Parathyroid adenoma (tissue), 2 donors: ENCODE measurements at regions not wholly inside any gene's neighbourhood (a gene's known extent, or its start where the extent isn't known, plus 50 kb on each side); places are given as distances from the start of the nearest gene placed in this dataset.
"Not testable (repeated sequence)": the region's sequence is repeated elsewhere in the genome, so short reads cannot be mapped to it uniquely, and the experiment has no call there.

Experiments
- H2AFZ ChIP-seq: fragments of 300-600 bp; sonication (generic); one replicate; pipeline ENCODE4 v1.7.0; 2017; ENCODE audit warnings: antibody characterized with exemption, mild to moderate bottlenecking
- H3K27ac ChIP-seq: fragments of 300-600 bp; sonication (generic); one replicate; pipeline ENCODE4 v1.7.0; 2017
- H3K27me3 ChIP-seq: fragments of 300-600 bp; sonication (generic); one replicate; pipeline ENCODE4 v1.7.0; 2017; ENCODE audit warnings: low read length; ENCODE audit not compliant: control insufficient read depth, insufficient read depth
- H3K36me3 ChIP-seq: fragments of 300-600 bp; sonication (generic); one replicate; pipeline ENCODE4 v1.7.0; 2017; ENCODE audit warnings: low read length; ENCODE audit not compliant: control insufficient read depth, insufficient read depth
- H3K4me1 ChIP-seq: fragments of 300-600 bp; sonication (generic); one replicate; pipeline ENCODE4 v1.7.0; 2017; ENCODE audit warnings: control low read depth
- H3K4me2 ChIP-seq: fragments of 300-600 bp; sonication (generic); one replicate; pipeline ENCODE4 v1.7.0; 2017; ENCODE audit warnings: low read length
- H3K4me3 ChIP-seq: fragments of 300-600 bp; sonication (generic); one replicate; pipeline ENCODE4 v1.7.0; 2017; ENCODE audit warnings: low read depth, low read length
- H3K79me2 ChIP-seq: fragments of 300-600 bp; sonication (generic); one replicate; pipeline ENCODE4 v1.7.0; 2017; ENCODE audit warnings: control low read depth
- H3K9ac ChIP-seq: fragments of 300-600 bp; sonication (generic); one replicate; pipeline ENCODE4 v1.7.0; 2017; ENCODE audit warnings: mild to moderate bottlenecking
- H3K9me3 ChIP-seq: fragments of 300-600 bp; sonication (generic); one replicate; pipeline ENCODE4 v1.7.0; 2017; ENCODE audit warnings: low read length; ENCODE audit not compliant: control insufficient read depth
- donor health status: primary hyperparathyroidism.

DNA sequence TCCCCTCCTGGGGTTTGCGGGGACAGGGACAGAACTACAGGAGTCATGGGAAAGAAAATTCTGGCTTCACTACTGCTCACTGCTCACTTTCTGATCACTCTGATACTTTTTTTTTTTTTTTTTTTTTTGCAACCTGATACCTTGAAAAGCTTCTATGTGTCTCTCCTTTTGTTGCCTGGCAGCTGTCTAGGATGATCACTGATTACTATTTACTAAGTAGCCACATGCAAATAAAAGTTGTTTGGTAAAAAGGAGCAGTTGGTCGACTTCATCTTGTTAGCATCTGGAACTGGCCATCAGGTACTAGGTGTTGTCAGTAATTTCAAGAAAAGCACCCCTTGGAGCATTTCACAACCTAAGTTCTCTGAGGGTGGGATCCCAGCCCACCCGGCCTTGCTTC is 74.9 kb upstream of the MTLN start:
- not testable (repeated sequence) for H2AFZ ChIP-seq, H3K27me3 ChIP-seq, H3K4me3 ChIP-seq, H3K4me2 ChIP-seq, H3K9me3 ChIP-seq, H3K79me2 ChIP-seq, H3K36me3 ChIP-seq, H3K9ac ChIP-seq, H3K27ac ChIP-seq, H3K4me1 ChIP-seq

GRCh38 chr2:110285002-110285401 is 72.7 kb upstream of the MTLN start:
- H2AFZ ChIP-seq, H3K4me1 ChIP-seq, H3K4me2 ChIP-seq, H3K4me3 ChIP-seq, H3K79me2 ChIP-seq, H3K27me3 ChIP-seq, H3K9me3 ChIP-seq, H3K36me3 ChIP-seq, H3K27ac ChIP-seq, H3K9ac ChIP-seq: not testable (repeated sequence)

- H3K27me3 ChIP-seq, H3K4me3 ChIP-seq, H3K4me1 ChIP-seq, H2AFZ ChIP-seq, H3K9ac ChIP-seq, H3K4me2 ChIP-seq, H3K9me3 ChIP-seq, H3K36me3 ChIP-seq, H3K79me2 ChIP-seq, H3K27ac ChIP-seq: not testable (repeated sequence)
Measured at GRCh38 chr2:110280804-110281203, 68.5 kb upstream of the MTLN start.

- not testable (repeated sequence) for H2AFZ ChIP-seq, H3K4me1 ChIP-seq, H3K36me3 ChIP-seq, H3K9me3 ChIP-seq, H3K27ac ChIP-seq, H3K4me2 ChIP-seq, H3K27me3 ChIP-seq, H3K9ac ChIP-seq, H3K79me2 ChIP-seq, H3K4me3 ChIP-seq
Measured at GRCh38 chr2:110277054-110277453, 64.7 kb upstream of the MTLN start.

DNA sequence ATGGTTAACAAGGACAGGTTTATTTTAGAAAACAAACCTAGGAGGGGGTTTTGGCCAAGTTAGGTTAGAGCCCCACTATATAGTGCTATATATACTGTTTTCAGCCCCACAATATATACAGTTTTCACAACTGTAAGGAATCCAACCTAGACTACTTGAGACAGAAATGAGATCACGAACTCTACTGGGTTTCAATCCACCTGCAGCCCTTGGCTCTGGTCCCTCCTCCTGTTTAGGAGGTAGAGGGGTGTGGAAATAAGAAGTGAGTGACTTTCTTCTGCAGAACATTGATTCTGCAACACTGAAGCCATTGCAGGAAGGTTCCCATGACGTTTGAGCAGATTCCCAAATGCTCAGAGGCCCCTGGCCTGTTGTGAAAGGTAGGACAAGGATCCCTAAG is 63.7 kb upstream of the MTLN start:
- H3K27me3 ChIP-seq, H3K79me2 ChIP-seq, H3K4me1 ChIP-seq, H3K36me3 ChIP-seq, H3K9ac ChIP-seq, H2AFZ ChIP-seq, H3K27ac ChIP-seq, H3K4me3 ChIP-seq, H3K9me3 ChIP-seq, H3K4me2 ChIP-seq: not testable (repeated sequence)

DNA sequence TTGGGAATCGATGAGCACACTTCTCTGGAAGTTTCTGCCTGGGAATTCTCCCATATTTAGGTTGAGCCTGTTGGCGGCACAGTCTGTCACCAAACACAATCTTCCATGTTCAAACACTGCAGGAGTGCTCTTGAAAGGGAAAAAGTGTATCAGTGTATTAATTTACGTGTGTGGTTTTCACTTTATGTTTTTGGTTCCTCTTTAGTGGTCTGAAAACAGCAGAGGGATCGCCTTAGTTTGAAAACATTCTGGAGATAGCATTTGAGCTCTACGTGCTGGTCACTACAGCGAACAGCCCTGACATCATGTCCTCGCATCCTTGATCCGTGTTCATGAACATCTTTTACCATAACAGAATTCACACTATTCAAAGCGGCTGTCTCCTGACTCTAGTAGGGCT is 57.3 kb upstream of the MTLN start:
- not testable (repeated sequence) for H3K79me2 ChIP-seq, H3K27ac ChIP-seq, H3K4me1 ChIP-seq, H3K4me3 ChIP-seq, H3K4me2 ChIP-seq, H3K36me3 ChIP-seq, H3K9ac ChIP-seq, H3K9me3 ChIP-seq, H3K27me3 ChIP-seq, H2AFZ ChIP-seq

DNA sequence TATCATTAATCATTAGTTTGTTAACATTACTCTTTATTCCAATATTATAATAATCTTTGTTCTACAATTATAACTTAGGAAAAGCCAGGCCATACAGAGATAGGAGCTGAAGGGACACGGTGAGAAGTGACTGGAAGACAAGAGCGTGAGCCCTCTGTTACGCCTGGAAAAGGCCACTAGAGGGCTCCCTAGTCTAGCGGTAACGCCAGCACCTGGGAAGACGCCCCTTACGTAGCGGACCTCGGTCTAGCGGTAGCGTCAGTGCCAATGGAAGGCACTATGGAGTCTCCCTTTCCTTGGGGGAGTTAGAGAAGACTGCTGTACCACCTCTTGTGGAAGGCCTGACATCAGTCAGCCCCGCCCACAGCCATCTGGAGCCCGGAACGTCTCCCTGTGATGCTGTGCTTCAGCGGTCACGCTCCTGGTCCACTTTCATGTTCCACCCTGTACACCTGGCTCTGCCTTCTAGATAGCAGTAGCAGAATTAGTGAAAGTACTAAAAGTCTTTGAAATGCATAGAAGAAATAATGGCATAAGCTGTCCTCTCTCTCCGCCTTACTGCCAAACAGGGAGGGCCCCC is 55.6 kb upstream of the MTLN start:
- not testable (repeated sequence) for H3K4me3 ChIP-seq, H3K4me1 ChIP-seq, H3K9me3 ChIP-seq, H3K36me3 ChIP-seq, H3K27me3 ChIP-seq, H3K79me2 ChIP-seq, H3K4me2 ChIP-seq, H3K27ac ChIP-seq, H3K9ac ChIP-seq, H2AFZ ChIP-seq

DNA sequence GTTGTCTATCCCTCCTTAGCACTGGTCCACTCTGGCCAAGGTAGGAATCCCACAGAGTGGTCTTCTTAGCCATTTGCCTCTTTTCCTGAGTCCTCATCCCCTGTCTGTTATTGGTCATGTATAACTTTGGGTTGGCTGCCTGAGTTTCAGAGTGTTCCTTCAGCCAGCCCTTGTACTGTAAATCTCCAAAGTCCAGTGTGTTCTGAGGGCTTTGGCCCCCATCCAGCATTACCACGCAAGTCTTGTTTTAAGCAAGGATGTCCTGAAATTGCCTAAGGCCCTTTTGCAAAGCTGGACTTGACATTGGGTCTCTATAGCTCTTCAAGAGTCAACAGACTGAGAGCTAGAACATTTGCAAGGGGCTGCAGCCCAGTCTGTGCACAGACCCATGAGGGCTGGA is 52.5 kb upstream of the MTLN start:
- not testable (repeated sequence) for H3K27ac ChIP-seq, H3K4me1 ChIP-seq, H3K4me2 ChIP-seq, H3K79me2 ChIP-seq, H2AFZ ChIP-seq, H3K27me3 ChIP-seq, H3K9me3 ChIP-seq, H3K9ac ChIP-seq, H3K36me3 ChIP-seq, H3K4me3 ChIP-seq

DNA sequence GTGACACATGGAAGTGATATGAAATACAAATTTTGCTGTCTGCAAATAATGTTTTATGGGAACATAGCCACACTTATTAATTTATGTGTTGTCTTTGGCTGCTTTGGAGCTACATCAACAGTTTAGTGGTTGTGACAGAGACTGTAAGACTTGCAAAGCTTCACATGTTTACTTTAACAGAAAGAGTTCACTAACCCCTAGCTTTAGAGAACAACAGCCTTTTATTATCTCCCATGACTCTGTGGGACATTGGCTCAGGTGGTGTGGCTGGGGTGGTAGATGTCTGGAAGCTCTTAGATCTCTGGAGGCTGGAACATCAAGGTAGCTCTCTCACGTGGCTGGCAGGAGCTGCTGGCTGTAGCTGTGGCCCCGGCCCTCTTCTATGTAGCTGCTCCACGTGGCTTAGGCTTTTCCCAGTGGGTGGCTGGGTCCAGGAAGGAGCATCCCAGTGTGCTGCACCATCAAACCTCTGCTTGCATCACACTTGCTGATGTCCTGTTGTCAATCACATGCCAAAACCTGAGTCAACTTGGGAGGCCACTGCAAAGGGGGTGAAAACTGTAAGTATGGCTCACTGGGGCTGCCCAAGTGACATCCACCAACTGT is 51.8 kb upstream of the MTLN start:
- not testable (repeated sequence) for H3K9ac ChIP-seq, H3K4me2 ChIP-seq, H3K4me1 ChIP-seq, H3K36me3 ChIP-seq, H3K4me3 ChIP-seq, H3K9me3 ChIP-seq, H2AFZ ChIP-seq, H3K27ac ChIP-seq, H3K79me2 ChIP-seq, H3K27me3 ChIP-seq

DNA sequence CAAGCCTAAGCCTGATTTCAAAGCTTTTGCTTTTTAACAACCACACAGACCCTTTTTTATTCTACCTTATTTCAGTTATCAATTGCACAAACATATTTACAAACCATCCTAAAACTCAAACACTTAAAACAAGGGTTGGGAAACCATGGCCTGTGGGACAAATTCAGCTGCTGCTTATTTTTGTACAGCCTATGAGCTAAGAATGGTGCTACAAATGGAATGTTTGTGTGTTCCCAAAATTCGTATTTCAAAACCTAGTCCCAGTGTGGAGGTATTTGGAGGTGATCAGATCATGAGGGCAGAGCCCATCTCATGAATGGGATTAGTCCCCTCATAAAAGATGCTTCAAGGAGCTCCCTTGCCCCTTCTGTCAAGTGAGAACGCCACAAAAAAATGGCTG is 51.1 kb upstream of the MTLN start:
- not testable (repeated sequence) for H3K4me3 ChIP-seq, H3K27me3 ChIP-seq, H3K4me1 ChIP-seq, H3K36me3 ChIP-seq, H3K9me3 ChIP-seq, H3K27ac ChIP-seq, H3K4me2 ChIP-seq, H2AFZ ChIP-seq, H3K79me2 ChIP-seq, H3K9ac ChIP-seq
